Omental fat pad (tissue), 3 donors: ENCODE measurements at regions not wholly inside any gene's neighbourhood (a gene's known extent, or its start where the extent isn't known, plus 50 kb on each side); places are given as distances from the start of the nearest gene placed in this dataset.

ENCODE experiments used
- ATAC-seq: fragments of 150-250 bp; one replicate; pipeline ENCODE4 v1.9.1; 2016; ENCODE audit warnings: mild to moderate bottlenecking, moderate library complexity; ENCODE audit not compliant: low FRiP score
- DNase-seq: peaks from one replicate; pipeline ENCODE4 v3.0.0-alpha.2; 2019; ENCODE audit warnings: low spot score
- TF ChIP-seq, protein P1 (sequence below), 3 donors: fragments of 450-650 bp; IDR thresholded peaks; one replicate each; pipeline ENCODE4 v1.5.1; 2016 to 2017; ENCODE audit warnings: antibody characterized with exemption in 3 of 3, mild to moderate bottlenecking in 3 of 3, moderate library complexity in 2 of 3

DNA sequence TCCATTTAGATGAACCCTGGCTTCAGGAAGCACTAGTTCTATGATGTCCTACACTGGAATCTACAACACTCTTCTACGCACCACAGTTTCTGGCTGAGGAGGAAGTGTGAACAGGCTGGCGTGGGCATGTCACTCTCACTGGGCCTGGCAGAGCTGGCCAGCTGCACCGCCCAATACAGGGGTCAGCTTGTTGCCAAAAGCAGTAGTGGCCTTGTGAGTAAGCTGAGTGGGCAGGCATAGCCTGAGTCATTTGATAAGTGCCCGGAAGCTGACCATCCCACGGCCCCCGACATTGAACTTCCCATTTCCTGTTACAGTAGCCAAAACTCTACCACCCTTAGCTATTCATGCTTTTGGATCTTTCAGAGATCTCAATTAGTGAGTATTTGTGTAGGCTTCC, 240.9 kb upstream of the SERP2 start:
- TF ChIP-seq, protein P1, sequence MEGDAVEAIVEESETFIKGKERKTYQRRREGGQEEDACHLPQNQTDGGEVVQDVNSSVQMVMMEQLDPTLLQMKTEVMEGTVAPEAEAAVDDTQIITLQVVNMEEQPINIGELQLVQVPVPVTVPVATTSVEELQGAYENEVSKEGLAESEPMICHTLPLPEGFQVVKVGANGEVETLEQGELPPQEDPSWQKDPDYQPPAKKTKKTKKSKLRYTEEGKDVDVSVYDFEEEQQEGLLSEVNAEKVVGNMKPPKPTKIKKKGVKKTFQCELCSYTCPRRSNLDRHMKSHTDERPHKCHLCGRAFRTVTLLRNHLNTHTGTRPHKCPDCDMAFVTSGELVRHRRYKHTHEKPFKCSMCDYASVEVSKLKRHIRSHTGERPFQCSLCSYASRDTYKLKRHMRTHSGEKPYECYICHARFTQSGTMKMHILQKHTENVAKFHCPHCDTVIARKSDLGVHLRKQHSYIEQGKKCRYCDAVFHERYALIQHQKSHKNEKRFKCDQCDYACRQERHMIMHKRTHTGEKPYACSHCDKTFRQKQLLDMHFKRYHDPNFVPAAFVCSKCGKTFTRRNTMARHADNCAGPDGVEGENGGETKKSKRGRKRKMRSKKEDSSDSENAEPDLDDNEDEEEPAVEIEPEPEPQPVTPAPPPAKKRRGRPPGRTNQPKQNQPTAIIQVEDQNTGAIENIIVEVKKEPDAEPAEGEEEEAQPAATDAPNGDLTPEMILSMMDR (IDR thresholded peaks at IDR 0.05) = no peak
- DNase-seq (no peak), ATAC-seq (peak; percentile 73)

DNA sequence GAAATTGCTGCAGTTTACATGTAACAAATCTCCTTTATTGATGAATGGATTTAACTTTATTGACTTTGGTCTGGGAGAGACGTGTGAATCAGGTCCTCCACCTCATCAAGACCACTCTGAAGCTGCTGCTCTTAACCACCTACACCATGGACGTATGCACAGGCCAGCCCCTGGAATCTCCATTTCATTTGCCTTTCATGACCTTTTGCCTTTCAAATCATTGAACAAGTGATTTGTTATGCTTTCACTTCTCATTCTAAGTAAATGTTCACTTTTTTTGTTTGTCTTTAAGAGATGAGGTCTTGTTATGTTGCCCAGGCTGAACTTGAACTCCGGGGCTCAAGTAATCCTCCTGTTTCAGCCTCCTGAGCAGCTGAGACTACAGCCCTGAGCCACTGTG, 240.0 kb upstream of the SERP2 start:
- DNase-seq = no peak
- ATAC-seq = no peak
- TF ChIP-seq, protein P1 (IDR thresholded peaks at IDR 0.05) = no peak

DNA sequence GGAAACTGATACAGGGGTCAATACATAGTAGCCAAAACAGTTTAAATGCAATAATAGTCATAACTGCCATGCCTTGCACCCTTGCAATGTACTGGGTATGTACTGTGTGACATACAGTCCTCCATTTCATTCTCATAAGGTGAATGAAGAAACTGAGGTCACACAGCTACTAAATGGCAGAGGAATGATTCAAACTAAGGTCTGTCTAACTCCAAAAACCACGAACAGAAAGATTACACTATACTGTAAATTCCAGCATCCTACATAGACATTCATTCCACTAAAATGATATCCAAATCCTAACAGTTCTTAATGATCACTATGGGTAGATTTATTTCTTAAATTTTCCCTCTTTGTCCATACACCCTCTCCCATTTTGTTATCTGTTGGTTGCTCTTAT, 238.1 kb upstream of the SERP2 start:
- DNase-seq (no peak), ATAC-seq (no peak)
- TF ChIP-seq, protein P1 (IDR thresholded peaks at IDR 0.05) = no peak

DNA sequence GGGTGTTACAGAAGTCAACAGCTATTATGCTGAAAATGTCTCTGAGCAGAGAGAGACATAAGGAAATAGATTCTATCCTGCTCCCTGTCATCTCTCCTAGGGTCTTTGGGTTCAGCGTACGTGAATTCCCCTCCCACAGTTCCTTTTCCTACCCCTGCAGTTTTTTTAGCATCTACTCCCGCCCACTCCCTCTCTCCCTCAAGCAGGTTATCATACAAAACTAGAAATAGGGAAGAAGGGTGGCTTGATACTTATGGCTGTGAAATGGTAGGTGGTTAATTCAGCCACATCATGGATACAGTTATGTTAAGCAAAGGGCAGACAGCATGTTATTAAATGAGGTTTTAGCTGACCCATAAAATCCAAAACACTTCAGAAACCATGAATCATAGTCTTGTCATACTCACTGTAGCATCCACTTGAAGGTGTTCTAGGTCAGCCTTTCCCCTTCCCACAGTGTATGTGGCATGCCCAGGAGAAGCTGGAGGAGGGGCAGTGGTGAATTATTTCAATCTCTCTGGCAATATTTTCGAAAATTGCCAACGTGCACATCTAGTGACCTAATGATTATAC, 236.8 kb upstream of the SERP2 start:
- TF ChIP-seq, protein P1 (IDR thresholded peaks at IDR 0.05) = no peak
- no peak for ATAC-seq
- DNase-seq = no peak

DNA sequence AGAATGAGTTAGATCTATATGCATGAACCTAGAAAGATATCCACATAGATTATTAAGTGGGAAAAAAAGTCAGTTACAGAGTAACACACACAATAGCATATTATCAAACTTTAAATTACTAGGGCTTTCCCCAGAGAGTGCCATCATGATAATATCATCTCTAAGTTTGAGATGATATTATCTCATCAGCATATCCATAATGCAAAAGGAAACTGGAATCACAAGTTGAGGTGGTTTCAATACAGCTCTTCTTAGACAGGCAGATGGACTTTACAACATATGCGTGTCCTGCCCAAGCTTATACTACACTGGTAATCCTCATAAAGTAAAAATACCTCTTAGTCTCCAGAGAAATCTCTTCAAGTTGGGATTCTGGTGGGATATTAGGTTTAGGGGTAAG, 236.2 kb upstream of the SERP2 start:
- no peak for ATAC-seq
- TF ChIP-seq, protein P1 (IDR thresholded peaks at IDR 0.05) = no peak
- no peak for DNase-seq

DNA sequence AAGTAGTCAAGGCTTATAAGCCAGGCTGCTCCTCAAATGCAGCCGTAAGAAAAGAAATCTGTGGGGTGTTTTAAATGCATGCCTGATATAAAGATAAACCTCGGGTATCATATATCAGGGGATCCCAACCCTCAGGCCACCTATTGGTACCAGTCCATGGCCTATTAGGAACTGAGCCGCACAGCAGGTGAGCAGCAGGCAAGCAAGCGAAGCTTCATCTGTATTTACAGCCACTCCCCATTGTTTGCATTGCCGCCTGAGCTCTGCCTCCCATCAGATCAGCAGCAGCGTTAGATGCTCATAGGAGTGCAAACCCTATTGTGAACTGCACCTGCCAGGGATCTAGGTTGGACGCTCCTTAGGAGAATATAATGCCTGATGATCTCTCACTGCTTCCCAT, 233.5 kb upstream of the SERP2 start:
- ATAC-seq = no peak
- TF ChIP-seq, protein P1 (IDR thresholded peaks at IDR 0.05) = no peak
- DNase-seq = no peak

DNA sequence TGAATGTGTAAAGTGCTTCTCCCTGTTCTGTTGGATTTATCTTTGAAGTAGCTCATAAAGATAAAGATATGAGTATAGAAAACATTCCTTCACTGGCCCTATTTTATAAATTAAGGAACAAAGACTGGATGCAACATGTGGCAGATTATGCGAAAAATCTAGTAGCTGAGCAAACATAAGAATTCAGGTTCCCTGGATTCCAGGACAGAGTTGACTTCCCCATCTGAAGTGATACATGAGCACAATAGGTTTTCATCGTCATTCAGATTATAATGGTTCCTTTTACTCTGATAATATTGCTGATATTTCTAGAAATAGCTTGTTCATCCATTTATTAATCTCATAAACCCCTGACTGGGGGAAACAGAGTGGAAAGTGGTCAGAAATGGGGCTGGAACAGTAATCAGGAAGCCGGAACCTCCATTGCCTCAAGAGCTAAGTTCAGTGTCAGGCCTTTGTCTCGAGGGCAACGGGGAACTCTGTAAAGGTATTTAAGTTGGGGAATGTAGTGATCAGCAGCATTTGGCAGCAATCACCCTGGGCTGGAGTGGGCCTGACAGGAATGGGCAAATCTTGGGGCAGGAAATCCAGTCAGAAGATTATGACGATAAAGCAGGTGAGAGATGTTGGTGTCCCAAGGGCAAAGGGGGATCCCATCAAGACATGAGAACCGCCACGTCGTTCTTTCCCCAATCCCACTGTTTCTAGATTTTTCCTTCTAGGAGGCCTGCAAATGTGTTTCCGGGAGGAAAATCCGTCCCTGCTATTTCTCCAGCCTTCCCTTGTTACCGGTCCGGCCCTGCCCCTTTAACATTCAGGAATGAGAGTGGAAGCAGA, 232.5 kb upstream of the SERP2 start:
- ATAC-seq (no peak), DNase-seq (no peak)
- TF ChIP-seq, protein P1 (IDR thresholded peaks at IDR 0.05) = no peak
